Panc1 (cell line): ENCODE measurements at regions not wholly inside any gene's neighbourhood (a gene's known extent, or its start where the extent isn't known, plus 50 kb on each side); places are given as distances from the start of the nearest gene placed in this dataset.

ENCODE experiments used
- CTCF ChIP-seq: fragments of 450-650 bp; IDR thresholded peaks from 2 replicates; pipeline ENCODE4 v1.5.1; 2017; ENCODE audit warnings: mild to moderate bottlenecking
- POLR2AphosphoS5 ChIP-seq: IDR thresholded peaks from 2 replicates; pipeline ENCODE4 v1.6.1; 2012; ENCODE audit warnings: mild to moderate bottlenecking, low read depth, low read length, moderate library complexity
- REST ChIP-seq, 2 experiments: IDR thresholded peaks; 2 replicates each; pipeline ENCODE4 v1.6.1; 2011 to 2012; ENCODE audit warnings: low read depth in 2 of 2, control low read depth in 1 of 2, low read length in 1 of 2, mild to moderate bottlenecking in 1 of 2, moderate library complexity in 1 of 2; ENCODE audit not compliant: insufficient read depth in 1 of 2
- SIN3A ChIP-seq: IDR thresholded peaks from 2 replicates; pipeline ENCODE4 v1.6.1; 2012; ENCODE audit warnings: low read depth, mild to moderate bottlenecking, low read length, moderate library complexity, borderline replicate concordance; ENCODE audit not compliant: insufficient read depth
- TCF7L2 ChIP-seq: IDR thresholded peaks from 2 replicates; pipeline ENCODE4 v1.6.1; 2011; ENCODE audit warnings: mild to moderate bottlenecking, low read depth, low read length, inconsistent platforms

- no peak for TF ChIP-seq CTCF
- no peak for TF ChIP-seq REST (IDR thresholded peaks at IDR 0.05; ENCODE audit: insufficient read depth in 1 of 2, low read depth in 2 of 2, low read length in 1 of 2)
- TF ChIP-seq POLR2AphosphoS5 = no peak
- TF ChIP-seq TCF7L2 = no peak
- no peak for TF ChIP-seq SIN3A
Measured at GRCh38 chr15:66849746-66850077, 147.7 kb downstream of the SMAD6 start.
